ENCODE measurements at regions not wholly inside any gene's neighbourhood (a gene's known extent, or its start where the extent isn't known, plus 50 kb on each side); places are given as distances from the start of the nearest gene placed in this dataset.

DNA sequence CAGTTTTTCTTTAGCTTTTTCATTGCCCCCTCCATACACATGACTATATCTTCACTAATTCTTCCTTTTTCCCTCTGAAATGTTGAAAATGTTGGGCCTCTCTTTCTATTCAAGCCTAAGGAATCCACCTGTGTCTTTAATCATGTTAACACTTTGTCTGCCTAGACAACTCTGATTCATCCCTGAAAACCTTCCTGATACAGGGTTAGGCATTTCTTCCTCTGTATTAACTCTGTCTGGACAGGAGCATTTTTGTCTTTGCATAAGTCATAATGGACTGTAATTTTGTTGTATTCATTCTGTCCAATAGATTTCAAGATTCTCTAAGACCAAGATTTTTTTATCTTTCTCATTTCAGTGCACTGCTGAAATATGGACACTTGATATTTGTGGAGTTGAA, 297.3 kb downstream of the IKZF2 start:
- Mint-ChIP-seq H3K4me3 (no peak overlapping the region), H3K27me3 (no peaks in the 10 kb centered on the region), H3K27ac (no peak overlapping the region), H3K36me3 (no peaks in the 10 kb centered on the region), H3K4me1 (no peaks in the 10 kb centered on the region), H3K9me3 (peaks cover 6% of the 10 kb centered on the region)

DNA sequence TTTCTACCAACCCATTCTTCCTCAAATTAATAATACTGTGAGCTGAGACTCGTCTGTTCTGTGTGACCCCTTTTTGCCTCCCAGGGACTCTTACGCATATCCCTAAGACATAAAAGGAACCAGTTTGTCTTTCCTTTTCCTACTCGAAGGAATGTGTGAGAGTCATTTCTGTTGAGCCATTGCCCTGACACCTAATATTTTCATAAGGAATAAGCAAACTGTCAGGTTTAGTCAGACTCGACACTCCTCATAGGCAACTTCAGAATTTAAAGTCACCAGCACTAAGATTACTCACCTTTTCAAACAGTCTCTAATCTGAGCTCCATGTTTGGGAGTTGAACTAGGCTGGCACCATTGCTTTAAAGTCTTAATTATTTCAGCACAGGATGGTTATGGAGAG, 305.5 kb downstream of the IKZF2 start:
- H3K36me3 Mint-ChIP-seq, result no peaks in the 10 kb centered on the region
- H3K9me3 Mint-ChIP-seq, result peaks cover 12% of the 10 kb centered on the region
- H3K27me3 Mint-ChIP-seq, result no peaks in the 10 kb centered on the region
- H3K4me1 Mint-ChIP-seq, result no peaks in the 10 kb centered on the region
- H3K27ac Mint-ChIP-seq, result no peak overlapping the region
- H3K4me3 Mint-ChIP-seq, result no peak overlapping the region

DNA sequence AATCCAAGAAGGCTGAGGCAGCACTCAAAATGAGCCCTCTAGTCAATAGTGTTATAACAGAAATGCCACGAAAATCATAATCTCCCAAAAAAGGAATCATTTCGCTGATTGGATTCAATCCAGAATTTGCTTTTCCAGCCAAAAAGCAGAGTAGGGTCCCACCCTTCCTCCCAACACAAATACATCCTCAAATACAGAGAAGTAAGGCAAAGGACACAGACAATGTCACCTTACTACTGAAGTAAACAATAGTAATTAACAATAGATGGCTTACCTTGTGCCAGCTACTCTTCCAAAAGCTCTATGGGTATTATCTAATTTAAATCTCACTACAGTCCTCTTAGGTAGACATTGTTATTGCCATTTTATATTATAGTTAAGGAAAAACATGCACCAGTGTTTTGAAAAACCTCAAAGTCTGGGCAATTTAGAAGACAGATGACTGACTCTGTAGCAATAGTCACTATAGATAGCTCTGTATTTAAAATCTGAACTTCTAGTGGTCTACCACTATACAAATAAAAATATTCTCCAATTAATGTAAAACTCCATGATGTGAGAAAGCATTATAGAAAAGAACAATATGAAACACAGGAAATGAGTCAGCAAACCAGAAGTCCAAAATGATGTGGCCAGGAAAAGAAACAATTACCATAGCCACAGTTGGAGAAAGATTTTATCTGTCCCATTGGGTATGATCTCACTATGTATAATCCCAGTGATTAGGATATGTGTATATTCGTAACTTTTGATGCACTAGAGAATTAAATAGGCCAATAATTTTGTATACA, 305.0 kb upstream of the ERBB4 start:
- Mint-ChIP-seq H3K27me3 (peaks cover 1% of the 10 kb centered on the region), H3K9me3 (peaks cover 12% of the 10 kb centered on the region), H3K4me1 (no peaks in the 10 kb centered on the region), H3K36me3 (no peaks in the 10 kb centered on the region), H3K27ac (no peak overlapping the region), H3K4me3 (no peak overlapping the region)

DNA sequence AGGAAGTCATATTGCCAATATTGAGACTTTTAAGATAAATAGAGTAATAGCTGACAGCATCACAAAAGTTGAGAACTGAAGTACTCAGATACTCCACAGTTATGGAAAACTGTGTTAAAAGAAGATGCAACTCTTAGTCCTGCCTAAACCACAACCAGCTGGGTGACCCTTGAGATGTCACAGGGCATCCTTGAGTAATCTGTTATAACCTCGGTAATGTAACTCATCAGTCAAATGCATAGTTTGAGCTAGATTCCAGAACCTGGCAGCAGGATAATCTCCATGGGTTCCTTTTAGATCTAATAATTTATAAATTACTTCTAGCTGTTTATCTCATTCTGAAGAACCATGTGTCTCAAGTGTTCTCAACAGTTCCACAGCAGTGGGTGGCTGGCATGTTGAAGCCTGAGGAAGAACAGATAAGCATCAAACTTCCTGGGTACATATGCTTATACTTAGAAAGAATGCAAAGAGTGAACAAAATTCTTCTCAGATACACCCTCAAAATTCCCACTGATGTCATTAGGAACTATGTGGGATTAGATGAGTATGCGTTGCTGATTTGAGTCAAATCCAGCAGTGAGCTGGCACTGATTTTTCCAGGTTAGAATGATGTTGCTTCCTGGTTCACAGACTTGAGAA, 304.1 kb upstream of the ERBB4 start:
- H3K36me3 Mint-ChIP-seq, result no peaks in the 10 kb centered on the region
- peaks cover 1% of the 10 kb centered on the region for H3K27me3 Mint-ChIP-seq
- peaks cover 12% of the 10 kb centered on the region for H3K9me3 Mint-ChIP-seq
- no peaks in the 10 kb centered on the region for H3K4me1 Mint-ChIP-seq
- no peak overlapping the region for H3K4me3 Mint-ChIP-seq
- H3K27ac Mint-ChIP-seq, result no peak overlapping the region

DNA sequence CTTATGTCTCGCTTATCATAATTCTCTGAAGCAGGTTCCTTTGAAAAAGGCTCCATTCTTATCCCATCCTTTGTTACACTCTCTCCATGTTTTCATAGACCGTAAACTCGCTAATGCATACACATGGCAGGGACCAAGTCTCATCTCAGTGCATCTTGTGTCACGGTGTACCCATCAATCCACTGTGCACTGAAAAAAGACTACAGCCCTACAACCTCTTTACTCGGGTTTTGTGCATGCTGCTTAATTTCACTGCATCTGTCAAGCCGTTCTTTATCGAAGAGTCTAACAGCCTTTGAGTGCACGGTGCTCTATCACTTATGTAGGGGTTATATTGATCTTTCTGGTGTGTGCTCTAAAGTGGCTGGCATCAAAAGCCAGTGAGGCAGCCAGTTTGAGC, 302.9 kb upstream of the ERBB4 start:
- Mint-ChIP-seq H3K27ac (no peak overlapping the region), H3K4me1 (no peaks in the 10 kb centered on the region), H3K36me3 (no peaks in the 10 kb centered on the region), H3K27me3 (peaks cover 1% of the 10 kb centered on the region), H3K9me3 (peaks cover 12% of the 10 kb centered on the region), H3K4me3 (no peak overlapping the region)

DNA sequence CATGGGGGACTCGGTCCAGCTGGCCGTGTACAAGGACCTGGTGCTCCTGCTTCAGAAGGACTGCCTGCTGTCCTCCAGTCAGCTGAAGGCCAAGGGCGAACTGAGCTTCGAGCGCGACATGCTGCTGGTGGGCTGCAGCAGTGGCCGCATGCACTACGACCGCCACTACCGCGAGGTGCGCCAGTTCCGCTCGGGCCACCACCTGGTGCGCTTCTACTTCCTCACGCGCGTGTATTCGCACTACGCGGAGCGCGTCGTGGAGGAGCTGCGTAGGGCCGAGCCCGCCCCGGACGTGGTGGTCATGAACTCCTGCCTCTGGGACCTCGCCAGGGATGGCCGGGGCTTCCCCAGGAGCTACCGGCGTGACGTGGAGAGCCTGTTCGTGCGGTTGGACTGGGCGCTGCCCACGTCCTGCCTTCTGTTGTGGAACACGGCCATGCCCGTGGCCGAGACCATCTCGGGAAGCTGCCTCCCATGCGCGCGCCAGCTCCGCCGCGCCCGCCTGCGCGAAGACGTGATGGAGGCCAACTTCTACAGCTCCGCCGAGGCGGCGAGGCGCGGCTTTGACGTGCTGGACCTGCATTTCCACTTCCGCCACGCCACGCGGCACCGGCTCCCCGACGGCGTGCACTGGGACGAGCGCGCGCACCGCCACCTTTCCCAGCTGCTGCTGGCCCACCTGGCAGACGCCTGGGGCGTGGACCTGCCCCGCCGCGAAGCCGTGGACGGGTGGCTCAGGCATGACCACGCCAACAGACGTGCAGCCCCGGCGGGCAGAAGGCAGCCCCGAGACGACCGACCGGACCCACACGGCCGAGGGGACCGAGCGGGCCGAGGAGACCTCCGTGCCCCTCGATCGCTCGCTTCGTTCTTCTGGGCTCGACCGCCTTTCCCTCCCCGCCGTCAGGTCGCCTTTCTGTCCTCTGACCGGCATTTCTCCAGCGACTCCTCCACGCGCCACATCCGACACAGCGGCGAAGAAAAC, 293.9 kb upstream of the ERBB4 start:
- no peaks in the 10 kb centered on the region for H3K36me3 Mint-ChIP-seq
- no peaks in the 10 kb centered on the region for H3K27me3 Mint-ChIP-seq
- H3K4me3 Mint-ChIP-seq, result no peak overlapping the region
- no peak overlapping the region for H3K27ac Mint-ChIP-seq
- H3K4me1 Mint-ChIP-seq, result no peaks in the 10 kb centered on the region
- peaks cover 7% of the 10 kb centered on the region for H3K9me3 Mint-ChIP-seq

DNA sequence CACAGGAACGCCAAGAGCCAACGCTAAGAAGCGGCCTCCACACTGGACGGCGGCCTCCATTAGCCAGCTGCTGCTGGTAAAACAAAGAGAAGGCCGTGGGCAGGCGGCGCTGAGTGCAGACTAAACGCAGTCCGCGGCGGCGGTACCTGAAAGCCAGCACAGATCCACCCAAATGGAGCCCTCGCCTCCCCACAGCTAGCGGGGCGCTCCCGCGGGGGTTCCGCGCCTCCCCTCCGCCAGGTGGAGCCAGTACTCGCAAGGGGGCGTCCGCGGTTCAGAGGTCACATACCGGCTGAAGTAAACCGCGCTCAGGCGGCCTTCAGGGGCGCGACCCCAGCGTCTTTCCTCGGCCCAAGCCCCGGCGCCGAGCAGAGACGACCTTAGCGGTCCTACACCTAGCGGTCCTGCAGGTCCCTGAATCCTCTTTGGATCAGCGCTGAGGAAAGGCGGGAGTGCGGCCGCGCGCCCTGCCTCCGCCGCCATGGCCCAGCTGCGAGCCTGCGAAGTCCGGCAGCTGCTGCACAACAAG, 293.1 kb upstream of the ERBB4 start:
- Mint-ChIP-seq H3K4me1 (no peaks in the 10 kb centered on the region), H3K36me3 (no peaks in the 10 kb centered on the region), H3K4me3 (no peak overlapping the region), H3K27me3 (no peaks in the 10 kb centered on the region), H3K27ac (no peak overlapping the region), H3K9me3 (peaks cover 7% of the 10 kb centered on the region)

DNA sequence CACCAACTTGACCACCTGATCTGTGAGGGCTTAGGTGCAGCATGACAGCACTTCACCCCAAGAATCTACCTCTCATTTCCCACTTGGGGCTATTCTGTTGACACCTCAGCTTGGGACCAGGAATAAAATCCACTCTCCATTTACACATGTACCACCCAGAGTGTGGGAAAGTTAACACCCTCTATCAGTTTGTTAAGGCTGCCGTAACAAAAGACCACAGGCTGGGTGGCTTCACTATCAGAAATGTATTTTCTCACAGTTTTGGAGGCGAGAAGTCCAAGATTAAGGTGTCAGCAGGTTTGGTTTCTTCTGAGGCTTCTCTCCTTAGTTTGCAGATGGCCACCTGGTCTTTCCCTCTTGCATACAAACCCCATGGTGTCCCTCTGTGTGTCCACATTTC, 277.7 kb upstream of the ERBB4 start:
- Mint-ChIP-seq H3K27ac (no peak overlapping the region), H3K27me3 (no peaks in the 10 kb centered on the region), H3K4me3 (no peak overlapping the region), H3K4me1 (peaks cover 5% of the 10 kb centered on the region), H3K9me3 (no peaks in the 10 kb centered on the region), H3K36me3 (no peaks in the 10 kb centered on the region)

DNA sequence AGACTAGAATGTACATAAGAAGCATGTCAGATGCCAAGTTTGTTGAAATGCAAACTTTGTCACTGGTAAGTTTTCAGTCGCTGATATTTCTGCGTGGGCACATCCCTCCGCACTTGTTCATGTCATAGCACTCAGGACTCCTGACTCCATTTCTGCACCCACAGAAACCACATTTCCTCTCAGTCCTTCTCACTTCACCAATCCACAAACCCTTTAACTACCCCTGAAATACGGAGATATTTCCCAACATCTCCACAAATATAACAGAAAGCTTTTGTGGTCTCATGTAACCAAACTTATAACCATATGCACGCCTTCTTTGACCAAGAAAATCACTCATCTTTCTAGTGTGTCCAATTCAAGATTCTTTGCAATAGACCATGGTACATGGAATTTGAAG, 276.9 kb upstream of the ERBB4 start:
- no peaks in the 10 kb centered on the region for H3K9me3 Mint-ChIP-seq
- peaks cover 5% of the 10 kb centered on the region for H3K4me1 Mint-ChIP-seq

DNA sequence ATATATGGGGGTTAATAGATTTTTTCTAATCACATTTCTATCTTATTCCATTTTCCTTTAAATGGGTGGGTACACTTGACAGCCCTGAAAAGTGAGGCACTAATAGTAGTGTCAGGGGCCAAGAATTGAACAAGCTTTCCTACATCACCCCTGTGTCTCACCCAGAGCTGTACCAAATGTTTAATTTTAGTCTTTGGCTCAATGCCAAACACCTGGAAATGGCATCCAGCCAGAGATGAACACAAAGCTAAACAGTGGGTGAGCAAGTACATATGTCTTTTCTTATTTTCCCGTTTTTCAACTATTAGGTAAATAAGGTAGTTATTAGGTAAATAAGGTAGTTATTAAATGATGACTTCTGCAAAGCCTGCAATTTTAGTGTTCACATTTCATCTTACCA, 276.3 kb upstream of the ERBB4 start:
- Mint-ChIP-seq H3K9me3 (no peaks in the 10 kb centered on the region), H3K36me3 (no peaks in the 10 kb centered on the region), H3K27me3 (no peaks in the 10 kb centered on the region), H3K4me1 (peaks cover 5% of the 10 kb centered on the region), H3K4me3 (no peak overlapping the region), H3K27ac (no peak overlapping the region)

More for the DNA sequence above, 276.9 kb upstream of the ERBB4 start:
- peak overlapping the region; percentile 48 for H3K27ac Mint-ChIP-seq
- H3K27me3 Mint-ChIP-seq, result no peaks in the 10 kb centered on the region
- H3K4me3 Mint-ChIP-seq, result peak overlapping the region; percentile 32
- no peaks in the 10 kb centered on the region for H3K36me3 Mint-ChIP-seq

DNA sequence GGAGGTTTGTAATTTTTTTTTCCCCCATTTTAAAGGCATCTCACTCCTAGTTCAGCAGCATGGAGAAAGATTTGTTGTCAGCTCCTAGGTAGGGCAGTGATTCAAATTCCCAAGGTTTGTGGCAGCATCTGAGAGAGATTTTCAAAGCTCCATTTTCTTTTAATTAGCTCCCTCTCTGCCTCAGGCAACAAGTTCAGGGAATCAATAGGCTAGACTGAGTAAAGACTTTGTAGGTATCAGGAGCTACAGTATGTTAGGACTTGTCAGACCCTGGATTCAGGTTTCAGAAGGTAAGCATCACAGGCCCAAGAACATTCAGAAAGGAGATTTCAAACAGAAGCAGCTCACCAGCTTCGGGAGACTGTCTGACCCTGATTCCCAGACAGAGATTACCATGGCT, 273.3 kb upstream of the ERBB4 start:
- peaks cover 5% of the 10 kb centered on the region for H3K4me1 Mint-ChIP-seq
- H3K9me3 Mint-ChIP-seq, result peaks cover 10% of the 10 kb centered on the region
- H3K27me3 Mint-ChIP-seq, result no peaks in the 10 kb centered on the region
- H3K36me3 Mint-ChIP-seq, result no peaks in the 10 kb centered on the region
- H3K4me3 Mint-ChIP-seq, result no peak overlapping the region
- H3K27ac Mint-ChIP-seq, result no peak overlapping the region

DNA sequence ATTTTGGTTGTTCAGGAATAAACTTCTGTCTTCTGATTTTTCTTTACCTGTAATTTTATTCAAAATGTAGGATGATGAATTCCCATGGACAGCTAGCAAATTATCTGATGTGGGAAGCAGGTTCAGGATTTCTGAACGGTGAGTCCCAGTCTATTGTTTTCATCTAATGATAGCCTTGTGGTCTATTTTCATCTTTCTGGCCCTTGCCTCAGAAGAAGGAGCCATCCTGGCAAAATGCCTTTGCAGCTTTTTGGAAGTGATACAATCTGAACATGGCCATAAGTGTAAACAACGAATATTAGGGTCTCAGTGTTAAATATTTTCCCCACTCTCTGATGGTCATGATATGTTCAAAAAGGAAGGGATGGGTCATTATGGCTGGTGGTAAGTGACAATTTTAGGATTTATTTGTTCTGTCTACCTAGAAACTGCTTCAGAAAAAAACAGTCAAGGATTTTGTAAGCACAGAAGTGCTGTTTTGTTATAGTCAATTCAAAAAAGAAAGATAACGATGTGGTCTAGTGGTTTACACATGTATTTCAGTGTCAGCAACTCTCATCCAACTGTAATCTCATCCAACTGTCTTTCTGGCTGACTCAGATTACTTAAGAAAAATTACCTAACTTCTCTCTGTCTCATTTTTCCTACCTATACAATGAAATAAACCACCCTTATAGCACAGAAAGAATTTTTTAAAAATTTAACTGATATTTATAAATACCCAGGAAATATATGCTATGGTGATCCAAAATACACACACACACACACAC, 272.6 kb upstream of the ERBB4 start:
- Mint-ChIP-seq H3K27me3 (no peaks in the 10 kb centered on the region), H3K36me3 (no peaks in the 10 kb centered on the region), H3K27ac (no peak overlapping the region), H3K9me3 (peaks cover 10% of the 10 kb centered on the region), H3K4me1 (peaks cover 5% of the 10 kb centered on the region), H3K4me3 (no peak overlapping the region)

DNA sequence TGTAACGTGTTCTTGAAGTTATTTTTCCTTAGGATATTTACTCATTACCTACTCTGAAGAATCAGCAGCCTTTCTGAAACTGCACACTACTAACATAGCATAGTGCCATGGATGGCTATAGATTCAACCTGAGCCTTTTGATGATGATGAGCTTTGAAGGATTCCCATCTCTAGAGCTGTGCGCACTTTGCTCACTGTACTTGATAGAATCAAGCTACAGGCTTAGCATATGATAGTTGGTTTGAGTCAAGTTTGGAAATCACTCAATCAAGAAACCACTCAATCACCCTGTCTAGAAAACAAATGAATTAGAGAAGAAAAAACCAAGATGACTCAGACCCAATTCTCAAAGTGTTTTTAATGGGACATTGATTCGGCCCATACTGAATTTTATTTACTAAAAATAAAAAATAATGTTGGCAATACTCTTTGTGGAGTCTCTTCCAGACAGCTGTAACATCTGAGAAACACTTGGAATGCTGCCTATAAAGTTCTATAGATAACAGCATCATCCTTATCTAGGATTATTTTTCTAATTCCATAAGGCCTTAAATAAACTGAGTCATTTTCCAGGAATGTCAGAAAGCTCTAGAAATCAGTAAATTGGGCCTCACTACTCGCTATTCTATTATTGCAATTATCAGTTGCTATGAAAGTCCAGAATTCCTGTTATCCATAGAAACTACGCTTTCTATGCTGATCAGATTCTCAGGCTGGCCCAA, 259.0 kb upstream of the ERBB4 start:
- no peak overlapping the region for H3K27ac Mint-ChIP-seq

DNA sequence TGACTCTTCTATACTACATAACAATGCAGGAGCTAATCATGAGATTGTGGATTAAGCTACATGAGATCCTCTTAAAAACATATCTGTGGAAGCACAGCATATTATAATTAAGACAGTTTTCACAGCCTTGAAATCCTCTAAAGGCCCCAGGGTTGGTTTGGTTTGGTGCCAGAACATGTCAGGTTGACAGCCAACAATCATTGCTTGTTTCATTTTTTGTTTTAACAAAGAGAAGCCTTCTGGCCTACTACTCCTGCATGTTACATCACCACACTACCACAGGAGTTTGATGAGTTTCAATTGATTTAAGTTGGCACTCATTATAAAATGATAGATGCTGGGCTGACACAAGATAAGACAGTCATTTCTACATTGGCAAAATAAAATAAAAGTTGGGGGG, 255.9 kb upstream of the ERBB4 start:
- H3K27ac Mint-ChIP-seq, result no peak overlapping the region
- no peaks in the 10 kb centered on the region for H3K4me1 Mint-ChIP-seq
- H3K4me3 Mint-ChIP-seq, result no peak overlapping the region
- no peaks in the 10 kb centered on the region for H3K36me3 Mint-ChIP-seq
- no peaks in the 10 kb centered on the region for H3K9me3 Mint-ChIP-seq
- H3K27me3 Mint-ChIP-seq, result no peaks in the 10 kb centered on the region

More for the DNA sequence above, 259.0 kb upstream of the ERBB4 start:
- Mint-ChIP-seq H3K4me1 (no peaks in the 10 kb centered on the region), H3K4me3 (no peak overlapping the region), H3K36me3 (no peaks in the 10 kb centered on the region), H3K9me3 (no peaks in the 10 kb centered on the region), H3K27me3 (no peaks in the 10 kb centered on the region)

Data from activated naive CD4-positive, alpha-beta T cell treated with anti-CD3 and anti-CD28 coated beads, Interleukin-2, amount 50 U/mL, for 24 hours (primary cell).